Ramos (cell line): ENCODE measurements at regions not wholly inside any gene's neighbourhood (a gene's known extent, or its start where the extent isn't known, plus 50 kb on each side); places are given as distances from the start of the nearest gene placed in this dataset.
"Not testable (repeated sequence)": the region's sequence is repeated elsewhere in the genome, so short reads cannot be mapped to it uniquely, and the experiment has no call there.

Experiments used
- in situ Hi-C: fragments of 300-500 bp; cut with MboI; formaldehyde crosslinking; loops from one replicate; pipeline ENCODE4 v1.14.3; 2022; ENCODE audit warnings: low sequenced_read_pairs; ENCODE audit not compliant: unreplicated experiment

DNA sequence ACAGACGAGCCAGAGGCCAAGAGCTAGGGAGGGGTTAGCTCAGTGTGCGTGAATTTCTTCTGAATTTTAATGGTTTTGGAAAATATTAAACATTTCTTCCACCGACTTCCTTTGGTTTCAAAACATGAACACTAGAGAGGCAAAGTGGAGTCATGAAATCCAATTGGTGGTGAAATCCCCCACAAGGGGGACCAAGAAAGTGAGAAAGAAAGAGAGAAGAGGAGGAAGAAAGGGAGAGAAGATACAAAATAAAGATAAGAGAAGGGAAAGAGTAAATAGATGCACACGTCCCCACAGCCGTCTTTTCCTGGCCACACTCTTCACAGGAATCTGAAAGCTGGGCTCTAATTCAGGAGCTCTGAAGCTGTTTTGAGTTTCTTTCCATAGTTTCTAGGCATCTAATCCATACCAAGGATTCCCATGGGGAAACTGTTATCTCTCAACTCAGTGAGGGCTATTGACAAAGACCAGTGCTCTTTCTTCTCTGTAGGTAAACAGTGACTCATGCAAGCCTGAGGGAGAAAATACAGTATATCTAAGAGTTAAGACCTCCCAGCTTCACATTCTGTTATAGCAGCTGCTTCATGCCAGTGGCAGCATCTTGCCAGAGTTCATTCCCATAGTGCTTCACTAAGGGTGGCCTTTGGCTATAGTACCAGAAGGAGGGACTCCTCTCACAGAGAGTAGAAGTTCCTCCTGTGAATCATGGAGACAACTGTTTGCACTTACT is 115.8 kb upstream of the LIFR start:
- in situ Hi-C loops: loop anchor here (25.0 kb wide), 2 partner anchors 110 to 235 kb away; partner anchors contain the start of gene LIFR

DNA sequence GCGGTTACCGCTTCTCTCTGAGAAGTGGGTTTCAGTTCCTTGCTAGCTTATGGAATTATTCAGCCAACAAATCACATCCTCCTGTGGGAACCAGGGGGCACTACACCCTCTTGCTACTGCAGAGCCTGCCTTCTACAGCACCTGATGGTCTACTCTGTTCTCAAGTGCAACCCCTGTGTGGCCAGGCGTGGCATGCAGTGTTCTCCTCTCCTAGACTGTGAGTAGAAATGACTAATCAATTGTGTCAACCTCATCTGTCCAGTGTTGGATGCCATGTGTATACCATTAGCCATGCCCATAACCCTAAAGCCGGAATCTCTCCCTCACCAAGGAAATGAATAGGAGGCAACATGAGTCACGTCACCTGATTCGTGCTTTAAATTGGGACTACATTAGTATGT is 117.2 kb upstream of the LIFR start:
- in situ Hi-C loops: loop anchor here (25.0 kb wide), 2 partner anchors 111 to 236 kb away; partner anchors contain the start of gene LIFR

DNA sequence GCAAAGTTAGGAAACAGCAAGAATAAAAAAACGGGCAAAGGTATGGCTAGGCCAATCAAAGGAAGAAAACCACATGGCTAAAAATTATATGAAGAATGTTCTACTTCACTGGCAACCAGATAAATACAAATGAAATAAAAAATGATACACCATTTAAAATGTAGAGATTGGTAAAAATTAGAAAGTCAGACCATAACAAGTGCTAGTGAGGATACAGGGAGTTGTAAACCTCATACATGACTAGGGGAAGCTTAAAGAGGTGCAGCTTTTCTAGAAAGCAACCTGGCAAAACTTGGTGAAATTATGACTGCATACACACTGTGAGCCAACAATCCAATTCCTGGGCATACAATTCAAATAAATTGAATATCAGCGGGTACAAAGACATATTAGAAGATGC is 119.0 kb upstream of the LIFR start:
- in situ Hi-C loops: no loop called here

DNA sequence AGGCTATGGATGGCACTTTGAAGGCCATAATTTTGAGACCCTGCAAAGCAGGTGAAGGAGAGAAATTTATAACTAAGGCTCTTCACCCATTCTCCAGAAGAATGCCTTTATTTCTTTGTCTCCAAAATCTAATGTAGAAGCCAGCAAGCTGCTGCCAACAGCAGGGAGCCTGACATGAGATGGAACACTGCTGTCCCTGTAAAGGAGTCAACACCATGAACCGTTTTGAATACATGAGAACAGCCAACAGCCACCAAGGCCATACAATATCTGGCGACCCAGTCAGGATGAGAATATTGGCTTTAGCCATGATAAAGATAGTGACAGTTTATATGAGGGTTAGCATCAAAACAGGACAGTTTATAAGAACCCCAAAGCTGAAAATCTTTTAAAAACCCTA is 121.2 kb upstream of the LIFR start:
- in situ Hi-C loops: no loop called here

DNA sequence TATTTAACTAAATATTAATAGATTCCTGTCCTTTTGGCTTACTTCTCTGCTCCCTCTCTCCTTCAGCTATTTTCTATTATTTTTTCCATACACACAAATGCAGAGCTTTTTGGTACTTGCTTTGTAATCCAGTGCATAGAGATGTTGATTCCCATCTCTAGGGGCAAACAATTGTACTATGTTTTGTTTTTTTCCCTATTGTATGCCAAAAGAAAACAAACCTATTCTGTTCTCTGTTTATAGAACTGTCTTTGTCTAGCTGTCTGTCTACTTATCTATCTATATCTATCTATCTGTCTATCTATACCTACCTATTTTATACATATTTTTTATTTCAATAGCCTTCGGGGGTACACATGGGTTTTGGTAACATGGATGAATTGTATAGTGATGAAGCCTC is 121.6 kb upstream of the LIFR start:
- in situ Hi-C loops: no loop called here

DNA sequence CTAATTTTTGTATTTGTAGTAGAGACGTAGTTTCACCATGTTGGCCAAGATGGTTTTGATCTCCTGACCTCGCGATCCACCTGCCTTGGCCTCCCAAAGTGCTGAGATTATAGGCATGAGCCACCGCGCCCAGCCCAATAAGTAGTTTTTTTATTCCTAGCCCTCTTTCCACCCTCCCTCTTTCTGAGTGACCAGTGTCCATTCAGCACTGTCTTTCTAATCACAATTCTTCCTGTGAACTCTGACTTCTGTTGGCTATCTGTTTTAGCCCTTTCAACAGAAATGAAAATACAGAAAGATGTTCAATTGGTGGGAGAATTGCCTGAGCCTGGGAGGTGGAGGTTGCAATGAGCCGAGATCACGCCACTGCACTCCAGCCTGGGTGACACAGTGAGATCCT is 122.3 kb upstream of the LIFR start:
- in situ Hi-C loops: not testable (repeated sequence)

DNA sequence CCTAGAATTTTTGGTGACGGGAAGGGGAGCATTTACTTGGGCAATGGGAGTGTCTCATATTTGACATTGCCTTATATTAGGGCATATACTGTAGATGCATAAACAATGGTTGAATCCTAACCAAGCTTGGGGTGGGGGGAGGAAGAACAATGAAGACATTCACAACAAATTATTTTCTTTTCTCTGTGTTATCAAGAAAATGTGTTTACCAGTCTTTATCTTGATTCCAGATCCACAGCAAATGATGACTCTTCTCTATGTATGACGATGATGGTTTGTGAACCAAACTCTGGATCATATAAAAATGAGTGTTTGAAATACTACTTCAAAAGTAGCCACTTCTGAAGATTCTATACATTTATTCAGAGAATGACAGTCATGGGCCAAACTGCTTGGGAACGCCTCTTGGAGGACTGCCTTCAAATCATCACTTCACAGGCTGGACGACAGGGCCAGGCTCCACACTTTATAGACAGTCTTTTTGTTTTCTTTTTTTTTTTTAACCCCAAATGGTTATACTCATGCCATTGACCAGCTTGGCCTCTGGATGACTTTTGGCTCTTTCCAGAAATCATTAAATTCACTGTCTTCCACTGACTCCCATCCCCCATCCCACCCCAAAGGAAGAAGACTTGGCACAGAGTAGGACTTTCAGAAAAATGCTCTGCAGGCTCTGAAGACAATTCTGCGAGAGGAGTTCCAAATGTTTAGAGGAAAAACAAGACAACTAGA is 123.8 kb upstream of the LIFR start:
- in situ Hi-C loops: no loop called here

DNA sequence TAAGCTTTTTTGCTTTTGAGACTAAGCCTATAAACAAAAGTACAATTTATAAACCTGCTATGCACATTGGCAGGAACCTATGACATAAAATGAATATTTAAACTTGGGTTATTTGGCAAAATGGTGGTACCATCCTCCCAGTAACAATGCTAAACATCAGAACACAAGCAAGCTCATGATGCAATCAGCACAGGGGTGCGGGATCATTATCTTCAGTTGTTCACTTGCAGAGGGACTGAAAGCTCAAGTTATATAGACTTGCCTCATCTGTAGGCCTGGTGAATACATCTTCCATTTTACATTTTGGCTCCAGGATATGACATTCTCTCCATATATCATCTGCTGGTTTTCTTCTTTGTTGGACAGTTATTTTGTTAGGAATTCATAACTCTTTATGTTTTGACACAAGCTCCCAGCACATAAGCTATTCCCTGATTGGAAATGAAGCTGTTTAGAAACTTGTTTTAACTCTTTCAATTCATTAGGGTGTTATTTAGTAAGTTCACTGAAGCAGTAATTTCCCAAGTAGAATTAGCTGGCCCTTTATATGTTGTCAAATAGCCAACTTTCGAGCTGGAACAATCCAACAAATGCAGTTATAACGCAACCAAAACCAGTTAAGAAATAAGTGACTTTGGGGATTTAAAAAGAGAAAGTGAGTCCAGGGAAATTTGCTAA is 124.7 kb upstream of the LIFR start:
- in situ Hi-C loops: no loop called here

DNA sequence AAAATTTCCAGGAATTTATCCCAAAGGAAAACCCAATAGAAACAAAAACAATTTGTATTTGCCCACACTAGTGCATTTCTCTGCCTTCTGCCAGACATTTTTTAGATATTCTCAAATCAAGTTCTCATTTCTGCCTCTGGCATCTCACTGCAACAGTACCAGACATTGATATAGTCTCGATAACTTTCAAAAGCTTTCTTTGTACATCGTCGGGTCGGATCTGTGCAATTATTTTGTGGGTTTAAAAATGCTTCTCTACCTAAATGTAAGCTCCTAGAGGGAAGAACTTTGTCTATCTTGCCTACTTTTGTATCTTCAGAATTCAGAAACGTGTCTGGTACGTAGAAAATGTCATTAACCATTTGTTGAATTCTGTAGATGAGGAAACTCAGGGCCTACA is 125.5 kb upstream of the LIFR start:
- in situ Hi-C loops: no loop called here

DNA sequence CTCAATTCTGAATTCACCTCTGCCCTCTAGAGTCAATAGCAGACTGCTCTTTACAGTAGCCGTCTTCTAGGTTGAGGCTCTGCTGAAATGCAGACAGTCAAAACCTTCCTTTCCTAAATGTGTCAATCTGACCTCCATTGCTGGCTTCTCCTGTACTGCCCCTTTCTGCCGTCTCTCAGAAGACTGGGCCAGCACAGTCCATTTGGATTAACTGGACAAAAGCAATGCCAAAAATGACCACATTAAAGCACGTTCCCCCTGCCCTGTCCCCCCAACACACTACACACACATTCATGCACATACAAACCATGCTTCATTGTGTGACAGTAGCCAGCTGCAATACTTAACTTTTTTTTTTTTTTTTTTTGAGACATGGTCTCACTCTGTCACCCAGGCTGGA is 130.2 kb upstream of the LIFR start:
- in situ Hi-C loops: no loop called here

DNA sequence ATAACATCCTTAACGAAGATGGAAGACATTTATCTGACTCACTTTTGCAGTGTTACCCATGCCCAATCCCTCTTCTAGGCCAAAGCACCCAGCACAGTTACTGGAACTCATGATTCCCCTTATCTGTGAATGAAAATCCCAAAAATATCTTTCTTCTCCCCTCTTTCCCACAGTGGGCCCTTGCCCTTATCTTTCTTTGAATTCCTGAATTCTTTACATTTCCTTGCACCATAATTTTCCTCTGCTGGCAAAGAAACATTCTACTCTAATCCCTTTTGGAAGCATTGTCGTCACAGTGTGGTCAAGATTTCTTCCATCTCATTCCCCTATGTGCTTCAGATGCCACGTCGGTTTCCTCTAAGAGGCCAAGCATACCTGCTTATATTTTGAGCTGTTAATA is 135.9 kb upstream of the LIFR start:
- in situ Hi-C loops: no loop called here

DNA sequence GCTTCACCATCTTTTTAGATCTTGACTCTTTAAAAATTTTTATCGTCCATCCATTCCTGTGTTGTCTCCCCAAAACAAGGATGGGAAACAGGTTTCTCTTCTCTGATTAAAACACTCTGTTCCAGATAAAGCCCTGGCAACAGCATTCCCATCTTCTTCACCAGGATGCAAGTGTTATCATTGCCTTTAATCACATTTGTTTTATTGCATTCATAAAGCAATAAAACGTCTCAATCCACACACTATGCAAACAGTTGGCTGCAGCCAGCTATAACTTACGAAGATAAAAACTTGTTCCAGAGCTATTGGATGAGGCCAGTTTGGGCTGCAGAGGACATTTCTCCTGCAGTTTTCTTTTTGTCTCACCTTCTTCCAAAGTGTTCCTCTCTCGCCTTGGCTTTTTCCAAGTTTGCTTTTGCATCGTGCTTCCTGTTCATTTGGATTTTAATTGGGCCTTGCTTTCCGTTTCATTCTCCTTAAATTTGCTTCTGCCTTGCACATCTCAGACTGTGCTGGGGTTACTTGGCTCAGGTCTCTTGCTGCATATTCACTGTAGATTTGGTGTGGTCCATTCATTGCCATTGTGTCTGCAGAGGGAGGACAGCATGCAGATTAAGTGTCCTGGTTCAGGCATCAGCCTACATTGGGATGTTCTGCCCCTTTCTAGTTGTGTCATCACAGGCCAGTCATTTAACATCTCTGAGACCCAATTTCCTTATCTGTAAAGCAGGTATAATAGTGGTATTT is 136.5 kb upstream of the LIFR start:
- in situ Hi-C loops: no loop called here

DNA sequence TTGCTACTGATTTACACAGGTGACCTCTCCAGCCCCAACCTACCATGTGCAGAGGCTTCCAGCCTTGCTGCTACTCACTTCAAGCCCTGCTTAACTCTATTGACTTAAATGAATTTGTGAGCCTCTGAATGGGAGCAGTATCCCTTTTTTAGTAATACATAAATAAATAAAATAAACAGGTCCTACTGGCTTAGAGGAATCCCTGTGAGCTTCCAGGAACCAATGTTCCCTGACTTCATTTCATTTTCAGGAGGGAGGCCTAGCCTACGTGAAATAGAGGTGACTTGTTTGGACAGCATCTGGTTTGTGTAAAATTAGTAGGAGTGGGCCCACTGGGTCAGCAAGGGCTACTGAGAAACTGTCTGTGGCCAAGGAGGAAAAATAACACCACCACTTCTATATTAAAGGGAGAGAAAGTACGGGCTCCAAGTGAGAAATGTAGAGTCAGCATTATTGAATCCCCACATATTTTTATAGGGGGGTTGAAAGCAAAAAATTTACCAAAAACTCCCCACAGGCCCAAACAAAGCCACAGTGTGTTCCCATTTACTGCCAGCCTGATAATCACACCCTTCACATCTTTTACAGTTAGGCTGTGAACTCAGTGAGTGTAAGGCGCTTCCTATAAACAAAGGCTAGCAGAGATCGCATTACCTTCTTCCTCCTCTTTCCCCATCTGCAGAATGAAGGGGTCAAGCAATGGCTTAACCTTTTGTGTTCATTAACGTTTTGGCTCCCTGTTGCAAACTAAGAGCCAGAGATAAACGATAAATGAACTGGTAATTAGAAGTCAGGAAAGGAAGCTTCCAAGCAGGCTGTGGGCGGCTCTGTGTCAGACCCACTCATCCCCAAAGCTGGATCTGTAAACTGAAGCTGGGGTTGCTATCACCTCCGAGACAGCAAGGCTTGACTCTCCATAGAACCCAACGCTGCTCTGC is 138.8 kb upstream of the LIFR start:
- in situ Hi-C loops: no loop called here

DNA sequence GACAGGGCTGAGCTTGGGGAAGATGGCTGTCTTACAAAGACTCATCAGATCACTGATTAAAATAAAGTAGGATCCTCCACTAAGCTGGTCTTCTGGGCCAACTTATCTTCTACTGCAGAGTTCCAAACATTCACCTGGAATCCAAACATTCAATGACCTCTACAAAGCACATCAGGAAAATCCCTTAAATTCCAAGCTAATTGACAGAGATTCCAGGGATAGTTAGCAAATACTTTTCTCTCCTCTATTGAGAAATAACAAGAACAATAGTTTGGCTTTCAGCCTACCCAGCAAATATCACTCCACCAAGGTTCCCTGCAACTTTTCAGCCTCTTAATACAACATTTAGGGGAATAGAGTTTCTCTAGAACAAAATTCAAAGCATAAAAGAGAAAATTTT is 140.6 kb upstream of the LIFR start:
- in situ Hi-C loops: no loop called here

DNA sequence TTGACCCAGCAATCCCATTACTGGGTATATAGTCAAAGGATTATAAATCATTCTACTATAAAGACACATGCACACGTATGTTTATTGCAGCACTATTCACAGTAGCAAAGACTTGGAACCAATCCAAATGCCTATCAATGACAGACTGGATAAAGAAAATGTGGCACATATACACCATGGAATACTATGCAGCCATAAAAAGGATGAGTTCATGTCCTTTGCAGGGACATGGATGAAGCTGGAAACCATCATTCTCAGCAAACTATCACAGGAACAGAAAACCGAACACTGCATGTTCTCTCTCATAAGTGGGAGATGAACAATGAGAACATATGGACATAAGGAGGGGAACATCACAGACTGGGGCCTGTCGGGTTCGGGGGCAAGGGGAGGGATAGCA is 140.3 kb upstream of the OSMR start:
- in situ Hi-C loops: not testable (repeated sequence)

DNA sequence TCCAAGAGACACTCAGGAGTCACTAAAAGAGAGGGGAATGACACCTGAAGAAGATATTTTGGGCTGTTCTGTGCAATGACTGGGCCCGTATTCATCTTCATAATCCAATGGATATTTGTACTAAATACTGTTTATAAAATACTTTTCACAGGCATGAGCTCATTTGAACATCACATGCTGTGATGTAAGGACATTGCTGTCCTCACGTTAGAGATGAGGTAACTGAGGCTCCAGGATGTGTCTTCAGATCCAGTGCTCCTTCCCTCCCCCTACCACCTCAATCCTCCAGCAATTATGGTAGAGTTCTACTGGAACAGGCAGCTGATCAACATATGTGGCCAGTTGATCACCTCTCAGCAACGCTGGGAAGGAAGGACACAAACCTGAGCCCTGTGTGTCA is 139.4 kb upstream of the OSMR start:
- in situ Hi-C loops: no loop called here

DNA sequence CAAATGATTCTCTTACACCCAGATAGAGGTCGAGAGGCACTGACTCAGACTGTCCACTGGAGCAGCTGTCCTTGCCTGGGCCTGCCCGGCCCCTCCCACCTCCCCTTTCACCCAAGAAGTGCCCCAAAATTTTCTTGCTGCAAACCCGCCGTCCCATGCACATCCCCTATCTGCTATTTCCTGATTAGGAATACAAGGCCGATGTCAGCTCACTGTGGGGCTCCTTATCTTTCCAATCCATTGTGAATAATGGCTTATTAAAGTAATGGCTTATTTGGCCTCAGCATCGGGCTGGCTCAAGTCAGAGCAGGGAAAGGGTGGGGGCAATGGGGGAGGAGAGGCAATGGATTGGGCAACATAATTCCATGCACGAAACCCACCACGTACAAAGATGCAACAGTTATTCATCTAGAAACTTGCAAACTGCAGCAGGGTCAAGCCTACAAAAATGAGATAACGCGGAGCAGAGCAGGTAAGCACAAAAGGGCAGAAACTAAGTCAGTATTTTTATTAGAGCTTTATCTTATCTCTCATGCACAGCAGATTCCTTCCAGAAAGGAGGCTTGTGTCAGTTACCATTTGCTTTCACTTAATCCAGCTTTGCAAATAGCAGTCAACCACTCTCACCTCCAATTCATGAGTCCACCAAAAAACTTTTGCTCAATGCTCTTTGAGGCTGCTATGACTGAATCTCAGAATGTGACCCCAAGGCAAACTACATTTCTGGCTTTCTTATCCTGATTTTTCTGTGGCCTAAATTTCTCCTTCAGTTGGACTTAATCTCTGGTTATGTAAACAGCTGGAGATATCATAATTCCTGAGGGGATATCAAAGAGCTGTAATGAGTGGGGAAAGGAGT is 138.2 kb upstream of the OSMR start:
- in situ Hi-C loops: no loop called here

DNA sequence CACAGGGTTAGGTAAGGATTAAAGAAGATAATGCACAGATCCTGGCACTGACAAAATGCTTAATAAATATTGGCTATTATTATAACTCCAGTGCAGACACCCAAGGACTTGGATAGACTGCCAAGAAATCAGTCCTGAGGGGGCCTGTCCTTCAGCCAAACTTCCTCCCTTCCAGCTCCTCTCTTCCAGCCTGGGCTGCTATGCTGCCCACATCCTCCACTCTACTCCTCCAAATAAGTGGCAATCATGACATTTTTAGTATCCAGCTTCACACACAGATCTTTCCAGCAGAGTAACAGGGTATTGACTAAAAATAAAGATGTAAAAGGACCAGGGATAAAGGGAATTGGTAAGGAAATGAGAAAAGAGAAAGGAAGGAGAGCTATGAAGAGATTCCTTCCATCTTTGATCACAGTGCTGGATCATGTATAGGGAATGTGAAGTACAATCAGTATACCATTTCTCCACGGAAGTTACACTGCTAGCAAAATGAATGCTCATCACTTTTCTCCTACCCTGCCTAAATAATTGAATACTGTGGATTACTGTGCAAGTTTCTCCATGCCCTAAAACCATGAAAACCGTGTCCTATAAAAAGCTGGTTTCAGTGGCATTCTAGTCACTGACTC is 136.0 kb upstream of the OSMR start:
- in situ Hi-C loops: no loop called here
